ENCODE measurements at regions not wholly inside any gene's neighbourhood (a gene's known extent, or its start where the extent isn't known, plus 50 kb on each side); places are given as distances from the start of the nearest gene placed in this dataset.

DNA sequence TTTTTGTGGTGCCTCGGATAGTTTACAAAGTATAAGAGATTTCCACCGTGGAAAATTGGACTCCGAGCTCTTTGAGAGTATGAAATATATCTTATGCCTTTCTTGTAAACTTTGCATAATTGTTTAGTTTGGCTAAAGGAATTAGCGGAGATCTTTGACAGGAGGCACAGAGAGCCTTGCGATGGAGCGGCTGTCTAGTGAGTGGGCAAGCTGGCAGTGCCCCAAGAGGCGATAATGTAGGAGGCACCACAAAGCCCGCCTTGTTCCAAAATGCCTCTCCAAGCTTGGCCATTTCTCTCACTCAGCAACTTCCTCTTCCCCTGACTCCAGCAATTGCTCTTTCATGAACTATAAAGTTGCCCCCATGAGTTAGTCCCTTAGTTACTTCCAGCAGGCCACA, 270.1 kb upstream of the PRICKLE1 start:
- TF ChIP-seq, protein P1, sequence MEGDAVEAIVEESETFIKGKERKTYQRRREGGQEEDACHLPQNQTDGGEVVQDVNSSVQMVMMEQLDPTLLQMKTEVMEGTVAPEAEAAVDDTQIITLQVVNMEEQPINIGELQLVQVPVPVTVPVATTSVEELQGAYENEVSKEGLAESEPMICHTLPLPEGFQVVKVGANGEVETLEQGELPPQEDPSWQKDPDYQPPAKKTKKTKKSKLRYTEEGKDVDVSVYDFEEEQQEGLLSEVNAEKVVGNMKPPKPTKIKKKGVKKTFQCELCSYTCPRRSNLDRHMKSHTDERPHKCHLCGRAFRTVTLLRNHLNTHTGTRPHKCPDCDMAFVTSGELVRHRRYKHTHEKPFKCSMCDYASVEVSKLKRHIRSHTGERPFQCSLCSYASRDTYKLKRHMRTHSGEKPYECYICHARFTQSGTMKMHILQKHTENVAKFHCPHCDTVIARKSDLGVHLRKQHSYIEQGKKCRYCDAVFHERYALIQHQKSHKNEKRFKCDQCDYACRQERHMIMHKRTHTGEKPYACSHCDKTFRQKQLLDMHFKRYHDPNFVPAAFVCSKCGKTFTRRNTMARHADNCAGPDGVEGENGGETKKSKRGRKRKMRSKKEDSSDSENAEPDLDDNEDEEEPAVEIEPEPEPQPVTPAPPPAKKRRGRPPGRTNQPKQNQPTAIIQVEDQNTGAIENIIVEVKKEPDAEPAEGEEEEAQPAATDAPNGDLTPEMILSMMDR (IDR thresholded peaks at IDR 0.05; ENCODE audit: poor library complexity): no peak
- TF ChIP-seq EZH2 (IDR thresholded peaks at IDR 0.05; ENCODE audit: borderline replicate concordance) (no peak), EZH2phosphoT487 (IDR thresholded peaks at IDR 0.05; ENCODE audit: low read depth, severe bottlenecking, unreplicated experiment) (no peak)
